Hepatocyte (in vitro differentiated cells): ENCODE measurements at regions not wholly inside any gene's neighbourhood (a gene's known extent, or its start where the extent isn't known, plus 50 kb on each side); places are given as distances from the start of the nearest gene placed in this dataset.

Experiments used
- EZH2 ChIP-seq: fragments of 200-600 bp; sonication (generic); IDR thresholded peaks from 2 replicates; pipeline ENCODE4 v1.6.1; 2016; ENCODE audit warnings: antibody characterized with exemption, mild to moderate bottlenecking, borderline replicate concordance
- EZH2phosphoT487 ChIP-seq: fragments of 200-600 bp; sonication (generic); IDR thresholded peaks from one replicate; pipeline ENCODE4 v1.6.1; 2018; ENCODE audit warnings: antibody characterized with exemption, mild to moderate bottlenecking, low read depth, moderate library complexity; ENCODE audit not compliant: unreplicated experiment, severe bottlenecking
- TF ChIP-seq, protein P1 (sequence below): fragments of 200-600 bp; sonication (generic); IDR thresholded peaks from 2 replicates; pipeline ENCODE4 v1.5.1; 2016; ENCODE audit warnings: antibody characterized with exemption, mild to moderate bottlenecking; ENCODE audit not compliant: poor library complexity

DNA sequence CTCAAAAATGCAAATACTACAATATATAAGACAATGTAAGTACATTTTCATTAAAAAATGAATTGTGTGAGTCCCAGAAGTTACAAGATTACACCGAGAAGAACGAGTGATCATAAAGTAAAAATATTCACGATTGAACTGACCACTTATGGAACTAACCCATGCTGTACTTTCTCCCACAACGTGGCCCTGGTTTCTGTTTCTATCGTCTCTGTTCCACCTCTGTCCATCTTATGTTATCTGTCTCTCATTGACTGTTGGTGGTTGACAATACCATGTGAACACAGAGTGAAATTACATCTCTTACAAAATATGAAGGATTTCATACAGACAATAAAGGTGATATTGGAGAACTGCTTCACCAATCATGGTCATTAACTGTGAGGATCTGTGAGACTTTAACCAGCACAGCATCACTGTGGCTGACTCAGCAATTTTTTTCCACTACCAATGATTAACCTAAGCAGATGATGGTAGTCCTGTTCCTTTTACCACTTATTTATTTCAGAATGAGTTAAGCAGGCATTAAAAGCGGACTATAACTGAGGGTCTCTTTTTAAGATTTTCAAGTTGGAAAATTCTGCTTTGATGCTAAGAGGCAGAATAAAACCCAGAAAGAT lies 165.1 kb downstream of the TGFB2 start:
- TF ChIP-seq, protein P1, sequence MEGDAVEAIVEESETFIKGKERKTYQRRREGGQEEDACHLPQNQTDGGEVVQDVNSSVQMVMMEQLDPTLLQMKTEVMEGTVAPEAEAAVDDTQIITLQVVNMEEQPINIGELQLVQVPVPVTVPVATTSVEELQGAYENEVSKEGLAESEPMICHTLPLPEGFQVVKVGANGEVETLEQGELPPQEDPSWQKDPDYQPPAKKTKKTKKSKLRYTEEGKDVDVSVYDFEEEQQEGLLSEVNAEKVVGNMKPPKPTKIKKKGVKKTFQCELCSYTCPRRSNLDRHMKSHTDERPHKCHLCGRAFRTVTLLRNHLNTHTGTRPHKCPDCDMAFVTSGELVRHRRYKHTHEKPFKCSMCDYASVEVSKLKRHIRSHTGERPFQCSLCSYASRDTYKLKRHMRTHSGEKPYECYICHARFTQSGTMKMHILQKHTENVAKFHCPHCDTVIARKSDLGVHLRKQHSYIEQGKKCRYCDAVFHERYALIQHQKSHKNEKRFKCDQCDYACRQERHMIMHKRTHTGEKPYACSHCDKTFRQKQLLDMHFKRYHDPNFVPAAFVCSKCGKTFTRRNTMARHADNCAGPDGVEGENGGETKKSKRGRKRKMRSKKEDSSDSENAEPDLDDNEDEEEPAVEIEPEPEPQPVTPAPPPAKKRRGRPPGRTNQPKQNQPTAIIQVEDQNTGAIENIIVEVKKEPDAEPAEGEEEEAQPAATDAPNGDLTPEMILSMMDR: no peak
- no peak for TF ChIP-seq EZH2phosphoT487
- TF ChIP-seq EZH2: no peak
